ENCODE measurements at regions not wholly inside any gene's neighbourhood (a gene's known extent, or its start where the extent isn't known, plus 50 kb on each side); places are given as distances from the start of the nearest gene placed in this dataset.

- H3K4me3 ChIP-seq (ENCODE audit: insufficient read depth, low read depth, low read length): no peak overlapping the region
- no peak for DNase-seq (ENCODE audit: low read depth)
- H3K79me2 ChIP-seq (ENCODE audit: insufficient read depth, low read length): no peaks in the 10 kb centered on the region
- H3K36me3 ChIP-seq (ENCODE audit: insufficient read depth, low read length): no peaks in the 10 kb centered on the region
- H3K4me2 ChIP-seq (ENCODE audit: low read length): no peak overlapping the region
- H2AFZ ChIP-seq (ENCODE audit: low read depth, low read length): peak overlapping the region; percentile 27
- H3K27me3 ChIP-seq (ENCODE audit: insufficient read depth, low read length): no peaks in the 10 kb centered on the region
- H3K27ac Mint-ChIP-seq (ENCODE audit: unreplicated experiment): no peak overlapping the region
- H3K36me3 Mint-ChIP-seq (ENCODE audit: low read depth, unreplicated experiment): no peaks in the 10 kb centered on the region
- no peak overlapping the region for H3K4me3 Mint-ChIP-seq (ENCODE audit: unreplicated experiment)
- H3K4me1 ChIP-seq (ENCODE audit: insufficient read depth, low read length): peaks cover 6% of the 10 kb centered on the region
- H3K9ac ChIP-seq (ENCODE audit: low read length): no peak overlapping the region
- H3K9me3 Mint-ChIP-seq (ENCODE audit: unreplicated experiment): no peaks in the 10 kb centered on the region
- no peaks in the 10 kb centered on the region for H3K27me3 Mint-ChIP-seq (ENCODE audit: low read depth, unreplicated experiment)
- peaks cover 30% of the 10 kb centered on the region for H3K4me1 Mint-ChIP-seq (ENCODE audit: low read depth, unreplicated experiment)
- TF ChIP-seq EZH2 (IDR thresholded peaks at IDR 0.05; ENCODE audit: insufficient read depth, low read length): no peak
- TF ChIP-seq CTCF (IDR thresholded peaks at IDR 0.05; ENCODE audit: insufficient read depth, low read depth, low read length): no peak
- no peak overlapping the region for H3K27ac ChIP-seq (ENCODE audit: low read depth, low read length)
- no peaks in the 10 kb centered on the region for H3K9me3 ChIP-seq (ENCODE audit: insufficient read depth, low read depth, low read length)
- H4K20me1 ChIP-seq (ENCODE audit: insufficient read depth, low read length): no peaks in the 10 kb centered on the region
- no peak for FAIRE-seq
Measured at GRCh38 chr10:4650582-4650981, 175.4 kb upstream of the AKR1E2 start.

- no peak overlapping the region for H3K4me3 ChIP-seq (ENCODE audit: insufficient read depth, low read depth, low read length)
- H3K27me3 ChIP-seq (ENCODE audit: insufficient read depth, low read length): no peaks in the 10 kb centered on the region
- H3K4me1 ChIP-seq (ENCODE audit: insufficient read depth, low read length): peaks cover 6% of the 10 kb centered on the region
- H3K27ac ChIP-seq (ENCODE audit: low read depth, low read length): no peak overlapping the region
- H4K20me1 ChIP-seq (ENCODE audit: insufficient read depth, low read length): no peaks in the 10 kb centered on the region
- peak overlapping the region; percentile 19 for H3K4me2 ChIP-seq (ENCODE audit: low read length)
- no peaks in the 10 kb centered on the region for H3K9me3 ChIP-seq (ENCODE audit: insufficient read depth, low read depth, low read length)
- H3K9me3 Mint-ChIP-seq (ENCODE audit: unreplicated experiment): no peaks in the 10 kb centered on the region
- H3K27me3 Mint-ChIP-seq (ENCODE audit: low read depth, unreplicated experiment): no peaks in the 10 kb centered on the region
- H3K4me1 Mint-ChIP-seq (ENCODE audit: low read depth, unreplicated experiment): peaks cover 29% of the 10 kb centered on the region
- DNase-seq (ENCODE audit: low read depth) (peak; percentile 46), FAIRE-seq (peak; percentile 29)
- no peak overlapping the region for H3K9ac ChIP-seq (ENCODE audit: low read length)
- H3K4me3 Mint-ChIP-seq (ENCODE audit: unreplicated experiment): no peak overlapping the region
- H2AFZ ChIP-seq (ENCODE audit: low read depth, low read length): no peak overlapping the region
- TF ChIP-seq CTCF (IDR thresholded peaks at IDR 0.05; ENCODE audit: insufficient read depth, low read depth, low read length): no peak
- no peak for TF ChIP-seq EZH2 (IDR thresholded peaks at IDR 0.05; ENCODE audit: insufficient read depth, low read length)
- no peaks in the 10 kb centered on the region for H3K36me3 Mint-ChIP-seq (ENCODE audit: low read depth, unreplicated experiment)
- no peaks in the 10 kb centered on the region for H3K79me2 ChIP-seq (ENCODE audit: insufficient read depth, low read length)
- H3K27ac Mint-ChIP-seq (ENCODE audit: unreplicated experiment): no peak overlapping the region
- H3K36me3 ChIP-seq (ENCODE audit: insufficient read depth, low read length): no peaks in the 10 kb centered on the region
Measured at GRCh38 chr10:4649886-4650508, 176.0 kb upstream of the AKR1E2 start.

DNA sequence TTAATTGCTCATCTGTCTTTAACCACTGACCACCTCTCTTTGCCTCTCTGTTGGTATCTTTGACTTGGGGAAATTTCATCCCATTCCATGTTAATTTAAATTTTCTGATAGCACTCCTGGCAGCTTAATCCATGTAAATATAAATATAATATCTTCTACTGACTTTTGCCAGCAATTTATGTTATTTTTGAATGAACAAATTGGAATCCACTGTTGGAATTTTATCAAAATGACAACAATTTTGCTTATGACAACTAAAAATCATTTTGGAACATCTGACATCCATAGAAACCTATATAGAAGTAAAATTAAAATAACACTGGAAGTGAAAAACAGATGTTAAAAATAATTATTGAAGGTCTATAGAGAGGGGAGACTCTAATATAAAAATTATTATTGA, 176.5 kb upstream of the AKR1E2 start:
- H3K9me3 Mint-ChIP-seq (ENCODE audit: unreplicated experiment): no peaks in the 10 kb centered on the region
- H3K27ac Mint-ChIP-seq (ENCODE audit: unreplicated experiment): no peak overlapping the region
- Histone ChIP-seq H3K4me1 (ENCODE audit: insufficient read depth, low read length) (peaks cover 6% of the 10 kb centered on the region), H3K9me3 (ENCODE audit: insufficient read depth, low read depth, low read length) (no peaks in the 10 kb centered on the region), H3K4me2 (ENCODE audit: low read length) (no peak overlapping the region), H3K36me3 (ENCODE audit: insufficient read depth, low read length) (no peaks in the 10 kb centered on the region), H3K27me3 (ENCODE audit: insufficient read depth, low read length) (no peaks in the 10 kb centered on the region), H3K27ac (ENCODE audit: low read depth, low read length) (no peak overlapping the region), H4K20me1 (ENCODE audit: insufficient read depth, low read length) (no peaks in the 10 kb centered on the region), H3K9ac (ENCODE audit: low read length) (no peak overlapping the region), H3K4me3 (ENCODE audit: insufficient read depth, low read depth, low read length) (no peak overlapping the region), H3K79me2 (ENCODE audit: insufficient read depth, low read length) (no peaks in the 10 kb centered on the region), H2AFZ (ENCODE audit: low read depth, low read length) (no peak overlapping the region)
- no peak for DNase-seq (ENCODE audit: low read depth)
- no peaks in the 10 kb centered on the region for H3K27me3 Mint-ChIP-seq (ENCODE audit: low read depth, unreplicated experiment)
- no peak for FAIRE-seq
- TF ChIP-seq CTCF (IDR thresholded peaks at IDR 0.05; ENCODE audit: insufficient read depth, low read depth, low read length): no peak
- no peak for TF ChIP-seq EZH2 (IDR thresholded peaks at IDR 0.05; ENCODE audit: insufficient read depth, low read length)
- H3K4me1 Mint-ChIP-seq (ENCODE audit: low read depth, unreplicated experiment): peaks cover 28% of the 10 kb centered on the region
- H3K4me3 Mint-ChIP-seq (ENCODE audit: unreplicated experiment): no peak overlapping the region
- no peaks in the 10 kb centered on the region for H3K36me3 Mint-ChIP-seq (ENCODE audit: low read depth, unreplicated experiment)
